NCI-H524 (cell line): ENCODE measurements at regions not wholly inside any gene's neighbourhood (a gene's known extent, or its start where the extent isn't known, plus 50 kb on each side); places are given as distances from the start of the nearest gene placed in this dataset.
A peak's percentile ranks its signal among the peaks of the same experiment; 100 is the strongest.
"Not testable (repeated sequence)": the region's sequence is repeated elsewhere in the genome, so short reads cannot be mapped to it uniquely, and the experiment has no call there.

ENCODE experiments used
- DNase-seq, 2 experiments: peaks; one replicate each; lab custom pipeline; 2025; lab: John Stamatoyannopoulos, UW

- no peak for DNase-seq
These were observed 301.7 kb downstream of the BRD1 start for GRCh38 chr22:49525801-49526535.

- DNase-seq = no peak
These were observed 302.3 kb downstream of the BRD1 start for GRCh38 chr22:49525360-49525759.

GRCh38 chr22:49524362-49524761 lies 303.3 kb downstream of the BRD1 start:
- no peak for DNase-seq

- DNase-seq = no peak
These were observed 304.2 kb downstream of the BRD1 start for GRCh38 chr22:49523374-49524008.

- DNase-seq = no peak
These were observed 304.9 kb downstream of the BRD1 start for GRCh38 chr22:49522582-49523373.

- DNase-seq = no peak
These were observed 305.9 kb downstream of the BRD1 start for GRCh38 chr22:49521787-49522224.

GRCh38 chr22:49519117-49519737 lies 308.4 kb downstream of the BRD1 start:
- DNase-seq = no peak

GRCh38 chr22:49518436-49518970 lies 309.2 kb downstream of the BRD1 start:
- DNase-seq = no peak

- DNase-seq = no peak
These were observed 309.9 kb downstream of the BRD1 start for GRCh38 chr22:49517667-49518185.

- no peak for DNase-seq
These were observed 310.5 kb downstream of the BRD1 start for GRCh38 chr22:49517211-49517610.

- DNase-seq = no peak
These were observed 312.2 kb downstream of the BRD1 start for GRCh38 chr22:49515475-49515874.

- no peak for DNase-seq
These were observed 313.0 kb downstream of the BRD1 start for GRCh38 chr22:49514641-49515040.

GRCh38 chr22:49514211-49514610 lies 313.5 kb downstream of the BRD1 start:
- DNase-seq = no peak

GRCh38 chr22:49513358-49513851 lies 314.3 kb downstream of the BRD1 start:
- DNase-seq = no peak

- DNase-seq = no peak
These were observed 315.0 kb downstream of the BRD1 start for GRCh38 chr22:49512487-49513165.

GRCh38 chr22:49511393-49512189 lies 316.1 kb downstream of the BRD1 start:
- DNase-seq = not testable (repeated sequence)

GRCh38 chr22:49510718-49511117 lies 317.0 kb downstream of the BRD1 start:
- DNase-seq = no peak

GRCh38 chr22:49509016-49509415 lies 318.7 kb downstream of the BRD1 start:
- DNase-seq = no peak

- DNase-seq = no peak
These were observed 319.1 kb downstream of the BRD1 start for GRCh38 chr22:49508561-49508960.

GRCh38 chr22:49507607-49508292 lies 319.9 kb downstream of the BRD1 start:
- DNase-seq = peak in 1 of 2 experiments; percentile 43
